ENCODE measurements at regions not wholly inside any gene's neighbourhood (a gene's known extent, or its start where the extent isn't known, plus 50 kb on each side); places are given as distances from the start of the nearest gene placed in this dataset.

GRCh38 chr10:4198216-4198615 is 413.2 kb upstream of the KLF6 start:
- no peak for FAIRE-seq
- Histone ChIP-seq H3K4me2 (ENCODE audit: control insufficient read depth, extremely low read depth, insufficient read depth, low read depth, low read length) (no peak overlapping the region), H3K4me3 (ENCODE audit: control insufficient read depth in 2 of 3, extremely low read depth in 1 of 3, insufficient read depth in 2 of 3, low read depth in 1 of 3, low read length in 3 of 3) (no peak overlapping the region), H3K9me3 (ENCODE audit: control insufficient read depth, low read depth, low read length) (no peaks in the 10 kb centered on the region), H3K79me2 (ENCODE audit: control insufficient read depth, insufficient read depth, low read length) (no peaks in the 10 kb centered on the region), H3K9me1 (ENCODE audit: control insufficient read depth, extremely low read depth, insufficient read depth, low read length) (no peaks in the 10 kb centered on the region), H3K9ac (ENCODE audit: control insufficient read depth, extremely low read depth, insufficient read depth, low read length) (no peak overlapping the region), H3K4me1 (ENCODE audit: control insufficient read depth, extremely low read depth, insufficient read depth, low read length) (peaks cover 18% of the 10 kb centered on the region), H3K36me3 (ENCODE audit: control insufficient read depth in 2 of 2, extremely low read depth in 1 of 2, insufficient read depth in 2 of 2, low read length in 2 of 2) (no peaks in the 10 kb centered on the region), H2AFZ (ENCODE audit: control insufficient read depth, low read length) (no peak overlapping the region), H3K27me3 (ENCODE audit: control insufficient read depth, extremely low read depth, insufficient read depth, low read length) (no peaks in the 10 kb centered on the region), H4K20me1 (ENCODE audit: control insufficient read depth, extremely low read depth, insufficient read depth, low read length) (no peaks in the 10 kb centered on the region), H3K27ac (ENCODE audit: control insufficient read depth, insufficient read depth, low read length) (no peak overlapping the region)
- no peak for TF ChIP-seq EZH2 (IDR thresholded peaks at IDR 0.05; ENCODE audit: low read length)
- no peak for TF ChIP-seq CTCF (optimal IDR thresholded peaks at IDR 0.05 in 1 of 3, IDR thresholded peaks at IDR 0.05 in 1 of 3, conservative IDR thresholded peaks at IDR 0.05 in 1 of 3; ENCODE audit: extremely low read depth in 1 of 3, insufficient read depth in 2 of 3, low read length in 3 of 3)
- dilution Hi-C loops (cut with MboI; ENCODE audit: extremely low pct_ligation_motif_present, low sequenced_read_pairs) = no loop called here
- no peak for DNase-seq (ENCODE audit: low read depth, low spot score)

- Histone ChIP-seq H3K27ac (ENCODE audit: control insufficient read depth, insufficient read depth, low read length) (no peak overlapping the region), H3K4me2 (ENCODE audit: control insufficient read depth, extremely low read depth, insufficient read depth, low read depth, low read length) (no peak overlapping the region), H3K4me1 (ENCODE audit: control insufficient read depth, extremely low read depth, insufficient read depth, low read length) (peaks cover 18% of the 10 kb centered on the region), H3K4me3 (ENCODE audit: control insufficient read depth in 2 of 3, extremely low read depth in 1 of 3, insufficient read depth in 2 of 3, low read depth in 1 of 3, low read length in 3 of 3) (no peak overlapping the region), H3K36me3 (ENCODE audit: control insufficient read depth in 2 of 2, extremely low read depth in 1 of 2, insufficient read depth in 2 of 2, low read length in 2 of 2) (no peaks in the 10 kb centered on the region), H3K79me2 (ENCODE audit: control insufficient read depth, insufficient read depth, low read length) (no peaks in the 10 kb centered on the region), H3K9ac (ENCODE audit: control insufficient read depth, extremely low read depth, insufficient read depth, low read length) (no peak overlapping the region), H2AFZ (ENCODE audit: control insufficient read depth, low read length) (no peak overlapping the region), H3K9me1 (ENCODE audit: control insufficient read depth, extremely low read depth, insufficient read depth, low read length) (no peaks in the 10 kb centered on the region), H3K9me3 (ENCODE audit: control insufficient read depth, low read depth, low read length) (no peaks in the 10 kb centered on the region), H3K27me3 (ENCODE audit: control insufficient read depth, extremely low read depth, insufficient read depth, low read length) (no peaks in the 10 kb centered on the region), H4K20me1 (ENCODE audit: control insufficient read depth, extremely low read depth, insufficient read depth, low read length) (no peaks in the 10 kb centered on the region)
- dilution Hi-C loops (cut with MboI; ENCODE audit: extremely low pct_ligation_motif_present, low sequenced_read_pairs) = no loop called here
- DNase-seq (ENCODE audit: low read depth, low spot score) (no peak), FAIRE-seq (no peak)
- TF ChIP-seq EZH2 (IDR thresholded peaks at IDR 0.05; ENCODE audit: low read length) (no peak), CTCF (optimal IDR thresholded peaks at IDR 0.05 in 1 of 3, IDR thresholded peaks at IDR 0.05 in 1 of 3, conservative IDR thresholded peaks at IDR 0.05 in 1 of 3; ENCODE audit: extremely low read depth in 1 of 3, insufficient read depth in 2 of 3, low read length in 3 of 3) (no peak)
Observed at GRCh38 chr10:4197676-4198075, 412.7 kb upstream of the KLF6 start.

Data from keratinocyte (primary cell).